ENCODE measurements at regions not wholly inside any gene's neighbourhood (a gene's known extent, or its start where the extent isn't known, plus 50 kb on each side); places are given as distances from the start of the nearest gene placed in this dataset.

DNA sequence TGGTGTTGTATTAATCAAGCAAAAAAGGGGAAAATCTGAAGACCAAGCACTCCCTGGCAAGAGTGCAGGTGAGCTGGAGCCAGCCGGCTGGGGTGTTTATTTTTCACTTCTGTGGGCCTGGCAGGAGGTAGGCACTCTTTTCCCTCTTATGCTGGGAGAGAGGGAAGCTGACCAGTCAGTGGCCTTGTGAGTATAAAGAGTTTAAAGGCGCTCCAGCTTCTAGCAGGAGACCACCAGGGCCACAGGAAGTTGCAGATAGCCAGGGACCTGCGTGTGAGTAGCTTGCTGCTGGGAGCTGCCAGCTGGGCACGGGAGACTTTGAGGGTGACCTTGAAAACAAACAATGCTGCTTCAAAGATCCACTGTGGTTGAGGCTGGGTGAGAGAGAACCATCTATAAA lies 217.4 kb upstream of the PWP1 start:
- H3K36me3 Mint-ChIP-seq, result no peaks in the 10 kb centered on the region
- H3K27ac Mint-ChIP-seq, result no peak overlapping the region
- ATAC-seq (ENCODE audit: low read depth) (no peak), DNase-seq (no peak)
- H3K27me3 Mint-ChIP-seq, result no peaks in the 10 kb centered on the region
- POLR2A ChIA-PET, result interaction anchor here (1.3 kb wide), 1 partner anchor 67 kb away, joined by 3 read pairs; no protein-coding TSS in a partner anchor
- H3K4me1 Mint-ChIP-seq, result peaks cover 25% of the 10 kb centered on the region
- no peak overlapping the region for H3K4me3 Mint-ChIP-seq
- no peaks in the 10 kb centered on the region for H3K9me3 Mint-ChIP-seq

DNA sequence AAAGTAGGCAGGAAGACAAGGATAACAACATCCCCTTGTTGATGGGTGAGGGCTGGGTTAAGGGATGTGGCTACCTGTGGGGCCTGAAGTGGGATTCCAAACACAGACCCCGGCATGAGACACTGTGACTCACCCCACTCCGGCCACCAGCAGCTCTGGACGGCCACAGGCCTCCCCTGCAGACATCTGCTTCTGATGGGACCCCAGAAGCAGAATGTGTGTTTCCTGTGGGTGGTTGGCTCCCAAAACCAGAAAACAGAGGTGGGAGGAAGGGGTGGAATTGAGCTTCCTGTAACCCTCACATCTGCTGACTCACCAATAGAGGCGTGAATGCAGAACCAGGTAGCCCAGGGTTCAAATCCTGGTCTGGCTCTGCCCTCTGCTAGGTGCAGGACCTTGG lies 216.6 kb upstream of the PWP1 start:
- POLR2A ChIA-PET, result no interaction called here
- Mint-ChIP-seq H3K27ac (no peak overlapping the region), H3K36me3 (no peaks in the 10 kb centered on the region), H3K4me1 (peaks cover 25% of the 10 kb centered on the region), H3K9me3 (no peaks in the 10 kb centered on the region), H3K4me3 (no peak overlapping the region), H3K27me3 (no peaks in the 10 kb centered on the region)
- ATAC-seq (ENCODE audit: low read depth) (no peak), DNase-seq (no peak)

DNA sequence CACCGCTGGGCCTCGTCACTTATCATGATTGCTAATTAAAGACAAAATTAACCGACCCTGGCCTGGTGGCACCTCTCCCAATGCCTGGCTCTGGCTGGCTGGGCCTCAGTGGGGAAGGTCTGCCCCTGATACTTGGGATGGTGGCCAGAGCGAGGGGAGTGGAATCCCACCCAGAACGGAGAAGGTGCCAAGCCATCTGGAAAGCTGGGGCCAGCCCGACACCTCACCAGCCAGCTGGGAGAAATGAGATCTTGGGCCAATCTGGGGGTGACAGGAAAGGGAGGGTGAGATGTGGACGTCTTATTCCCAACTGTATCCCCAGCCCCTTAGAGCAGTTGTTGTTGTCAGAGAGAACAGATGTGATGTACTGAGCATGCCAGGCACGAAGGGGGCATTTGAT lies 215.0 kb upstream of the PWP1 start:
- Mint-ChIP-seq H3K9me3 (no peaks in the 10 kb centered on the region), H3K4me1 (peaks cover 34% of the 10 kb centered on the region), H3K36me3 (no peaks in the 10 kb centered on the region), H3K27ac (no peak overlapping the region), H3K4me3 (no peak overlapping the region), H3K27me3 (no peaks in the 10 kb centered on the region)
- POLR2A ChIA-PET, result no interaction called here
- ATAC-seq (ENCODE audit: low read depth) (no peak), DNase-seq (no peak)

DNA sequence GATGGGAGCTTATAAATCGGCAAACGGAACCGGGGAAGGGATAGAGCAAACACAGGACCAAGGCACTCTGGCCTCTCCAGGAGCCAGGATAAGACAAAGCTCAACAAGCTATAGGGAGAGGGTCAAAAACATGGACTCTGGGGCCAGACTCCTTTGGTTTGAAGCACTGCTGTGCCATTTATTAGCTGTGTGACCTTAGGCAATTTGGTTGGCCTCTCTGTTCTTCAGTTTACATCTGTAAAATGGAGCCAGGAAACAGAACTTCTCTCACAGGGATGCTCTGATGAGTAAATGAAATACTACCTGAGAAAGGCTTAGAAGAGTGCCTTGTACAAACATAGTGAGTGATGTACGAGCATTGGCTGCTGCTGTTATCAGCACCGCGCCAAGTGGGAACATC lies 213.3 kb upstream of the PWP1 start:
- Mint-ChIP-seq H3K36me3 (no peaks in the 10 kb centered on the region), H3K4me1 (peaks cover 31% of the 10 kb centered on the region), H3K9me3 (no peaks in the 10 kb centered on the region), H3K27ac (no peak overlapping the region), H3K27me3 (no peaks in the 10 kb centered on the region), H3K4me3 (no peak overlapping the region)
- POLR2A ChIA-PET, result no interaction called here
- ATAC-seq (ENCODE audit: low read depth), result no peak
- no peak for DNase-seq

DNA sequence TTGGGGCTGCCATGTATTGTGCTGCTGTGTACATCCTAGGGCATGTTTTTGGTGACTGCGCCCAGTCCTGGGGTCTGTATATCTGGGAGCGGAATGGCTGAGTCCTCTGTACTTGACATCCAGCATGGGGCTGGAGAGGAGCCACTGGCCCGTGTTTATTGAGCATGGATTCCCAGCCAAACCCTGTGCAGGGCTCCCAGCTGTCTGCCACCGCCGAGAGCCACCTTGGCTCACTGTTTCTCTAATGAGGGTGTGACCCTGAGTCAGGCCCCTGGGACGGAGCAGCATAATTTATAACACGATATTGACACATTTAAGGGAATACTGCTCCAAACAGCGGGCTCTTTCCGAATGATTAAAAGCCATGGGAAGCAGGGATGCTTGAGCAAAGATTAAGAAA lies 211.5 kb upstream of the PWP1 start:
- POLR2A ChIA-PET, result no interaction called here
- no peak overlapping the region for H3K27ac Mint-ChIP-seq

DNA sequence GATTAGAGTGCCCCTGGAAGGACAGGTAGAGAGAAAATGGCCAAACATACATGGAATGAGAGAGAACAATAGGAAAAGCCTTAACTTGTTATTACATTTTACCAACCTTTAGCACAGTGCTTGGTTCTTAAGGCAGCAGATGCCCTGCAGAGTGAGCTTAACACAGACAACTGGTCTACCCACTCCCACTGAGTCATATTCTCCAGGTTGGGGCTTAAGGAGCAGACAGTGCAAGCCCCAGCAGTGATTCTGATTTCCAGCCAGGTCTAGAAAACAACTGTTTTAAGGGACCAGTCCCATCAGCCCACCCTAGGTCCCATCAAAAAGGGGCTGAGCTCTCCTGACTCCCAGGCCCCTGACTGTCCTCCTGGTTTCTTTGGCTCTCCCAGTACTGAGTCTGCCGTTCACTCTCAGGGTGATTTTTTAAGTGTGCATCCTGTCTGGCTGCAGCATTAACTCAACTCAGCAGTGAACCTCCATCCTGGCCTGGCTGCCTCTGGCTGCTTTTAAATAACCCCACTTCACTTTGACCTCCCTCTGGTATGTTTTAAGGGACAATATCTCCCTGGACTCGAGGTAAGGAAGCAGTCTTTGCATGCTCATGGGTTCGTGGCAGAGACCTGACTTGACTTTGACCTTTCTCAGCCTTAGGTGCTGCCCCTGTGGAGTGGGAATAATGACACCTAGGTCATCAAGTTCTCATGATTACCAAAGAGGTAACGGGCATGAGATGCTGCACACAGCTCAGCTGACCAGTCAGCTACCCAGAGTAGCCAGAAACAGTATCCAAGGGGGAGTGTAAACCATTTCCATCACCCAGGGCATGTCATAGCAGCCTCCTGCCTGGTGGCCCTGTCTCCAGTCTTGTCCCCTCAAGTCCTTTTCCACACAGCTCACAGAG lies 210.7 kb upstream of the PWP1 start:
- H3K4me1 Mint-ChIP-seq, result peaks cover 14% of the 10 kb centered on the region
- no peaks in the 10 kb centered on the region for H3K9me3 Mint-ChIP-seq
- H3K4me3 Mint-ChIP-seq, result peak overlapping the region; percentile 1
- POLR2A ChIA-PET, result no interaction called here
- no peak overlapping the region for H3K27ac Mint-ChIP-seq
- ATAC-seq (ENCODE audit: low read depth), result peak; percentile 51
- H3K27me3 Mint-ChIP-seq, result no peaks in the 10 kb centered on the region
- H3K36me3 Mint-ChIP-seq, result no peaks in the 10 kb centered on the region
- DNase-seq, result no peak

More for the DNA sequence above, 211.5 kb upstream of the PWP1 start:
- no peaks in the 10 kb centered on the region for H3K36me3 Mint-ChIP-seq
- no peaks in the 10 kb centered on the region for H3K9me3 Mint-ChIP-seq
- H3K4me1 Mint-ChIP-seq, result peaks cover 19% of the 10 kb centered on the region
- ATAC-seq (ENCODE audit: low read depth) (no peak), DNase-seq (no peak)
- H3K4me3 Mint-ChIP-seq, result no peak overlapping the region
- H3K27me3 Mint-ChIP-seq, result no peaks in the 10 kb centered on the region

DNA sequence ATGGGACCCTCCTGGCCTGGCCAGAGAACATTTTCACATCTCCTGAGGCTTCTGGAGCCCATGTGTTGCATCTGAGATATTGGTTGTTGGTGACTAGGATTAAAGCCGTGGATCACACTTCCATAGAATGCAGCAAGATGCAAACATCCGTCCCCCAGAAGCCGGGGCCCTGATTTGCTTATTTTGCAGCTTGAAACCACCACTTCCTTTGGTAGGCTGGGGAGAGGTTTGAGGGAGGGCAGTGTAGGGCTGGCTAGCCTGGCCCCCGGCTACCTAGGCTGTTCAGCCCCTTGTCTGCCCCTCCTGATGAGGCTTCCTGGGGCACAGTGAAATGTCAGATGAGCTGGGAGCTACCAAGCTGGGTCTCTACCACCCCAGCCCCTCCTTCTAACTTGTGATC lies 209.7 kb upstream of the PWP1 start:
- no peaks in the 10 kb centered on the region for H3K27me3 Mint-ChIP-seq
- H3K27ac Mint-ChIP-seq, result no peak overlapping the region
- no peaks in the 10 kb centered on the region for H3K9me3 Mint-ChIP-seq
- no peaks in the 10 kb centered on the region for H3K36me3 Mint-ChIP-seq
- no peak for DNase-seq
- H3K4me1 Mint-ChIP-seq, result peaks cover 16% of the 10 kb centered on the region
- POLR2A ChIA-PET, result no interaction called here
- H3K4me3 Mint-ChIP-seq, result no peak overlapping the region
- ATAC-seq (ENCODE audit: low read depth), result peak; percentile 66

DNA sequence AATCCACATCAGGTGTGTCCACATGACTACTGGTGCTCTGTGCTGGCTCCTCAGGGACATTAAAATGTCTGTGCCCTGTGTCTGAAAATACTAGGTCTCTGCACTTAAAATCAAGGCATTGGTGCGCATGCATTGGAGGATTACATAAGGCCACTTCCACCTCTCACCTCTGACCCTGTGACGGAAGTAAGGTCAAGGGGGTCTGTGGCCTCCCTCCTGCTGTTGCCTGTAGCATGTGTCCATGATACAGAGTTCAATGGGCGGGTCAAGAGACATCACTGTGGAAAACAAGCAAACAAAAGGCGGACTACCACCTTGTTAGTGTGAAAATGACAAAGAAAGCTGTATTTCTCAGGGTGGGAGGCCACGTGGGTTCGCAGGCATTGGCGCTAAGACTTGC lies 208.6 kb upstream of the PWP1 start:
- no peak for DNase-seq
- POLR2A ChIA-PET, result no interaction called here
- ATAC-seq (ENCODE audit: low read depth), result no peak
- Mint-ChIP-seq H3K4me1 (peaks cover 16% of the 10 kb centered on the region), H3K36me3 (no peaks in the 10 kb centered on the region), H3K9me3 (no peaks in the 10 kb centered on the region), H3K4me3 (no peak overlapping the region), H3K27ac (no peak overlapping the region), H3K27me3 (no peaks in the 10 kb centered on the region)

DNA sequence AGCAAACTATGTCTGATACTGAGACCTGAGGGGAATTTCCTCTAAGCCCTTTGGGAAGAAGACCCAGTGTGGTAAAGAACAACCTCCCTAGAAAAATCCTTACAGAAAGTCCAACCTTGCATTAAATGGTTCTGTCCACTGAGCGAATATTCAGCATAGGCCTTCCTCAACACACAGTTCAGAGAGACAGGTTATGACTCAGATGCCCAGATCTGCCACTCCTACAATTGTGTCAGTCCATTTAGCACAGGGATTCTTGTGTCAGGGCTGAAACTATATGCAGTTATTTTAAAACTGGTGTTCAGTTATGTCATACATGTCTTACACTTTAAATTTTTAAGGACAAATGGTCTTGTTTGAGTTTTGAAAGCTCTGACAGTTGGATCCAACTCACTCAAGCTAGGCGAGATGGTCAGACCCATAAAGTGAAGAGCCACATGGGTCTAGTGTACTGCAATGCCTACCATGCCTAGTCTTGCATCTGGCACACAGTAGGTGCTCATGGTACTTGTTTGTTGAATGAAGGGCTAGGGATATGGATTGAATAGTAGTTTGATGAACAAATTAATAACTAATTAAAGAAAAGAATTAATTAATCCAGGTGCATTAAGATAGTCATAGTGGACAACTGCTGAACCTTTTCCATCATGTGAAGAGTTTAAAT lies 207.5 kb upstream of the PWP1 start:
- DNase-seq (no peak), ATAC-seq (ENCODE audit: low read depth) (no peak)
- Mint-ChIP-seq H3K4me1 (peaks cover 16% of the 10 kb centered on the region), H3K9me3 (no peaks in the 10 kb centered on the region), H3K36me3 (no peaks in the 10 kb centered on the region), H3K27ac (no peak overlapping the region), H3K27me3 (no peaks in the 10 kb centered on the region), H3K4me3 (no peak overlapping the region)
- POLR2A ChIA-PET, result interaction anchor here (0.5 kb wide), 1 partner anchor 254 kb away, joined by 7 read pairs; no protein-coding TSS in a partner anchor

DNA sequence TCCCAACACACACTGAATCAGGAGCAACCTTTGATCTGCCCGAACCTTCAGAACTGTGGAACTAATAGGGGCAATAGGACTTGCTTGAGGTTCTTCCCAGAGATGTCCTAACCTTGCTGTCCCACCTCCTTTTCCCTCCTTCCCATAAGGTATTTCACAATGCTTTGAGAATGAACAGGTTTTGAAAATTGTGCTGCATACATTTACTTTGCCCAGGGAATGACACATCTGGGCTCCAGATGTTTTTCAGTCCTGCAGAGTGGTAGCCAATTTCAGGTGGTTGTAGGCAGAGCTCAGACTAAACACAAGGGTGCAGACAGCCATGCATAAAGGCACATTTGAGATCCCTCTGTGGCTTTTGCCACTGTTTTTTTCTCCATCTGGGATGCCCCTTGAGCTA lies 206.7 kb upstream of the PWP1 start:
- no peak overlapping the region for H3K4me3 Mint-ChIP-seq
- no peaks in the 10 kb centered on the region for H3K9me3 Mint-ChIP-seq
- no peak for DNase-seq
- H3K4me1 Mint-ChIP-seq, result peaks cover 16% of the 10 kb centered on the region
- ATAC-seq (ENCODE audit: low read depth), result no peak
- H3K36me3 Mint-ChIP-seq, result no peaks in the 10 kb centered on the region
- H3K27ac Mint-ChIP-seq, result no peak overlapping the region
- H3K27me3 Mint-ChIP-seq, result no peaks in the 10 kb centered on the region
- POLR2A ChIA-PET, result no interaction called here

DNA sequence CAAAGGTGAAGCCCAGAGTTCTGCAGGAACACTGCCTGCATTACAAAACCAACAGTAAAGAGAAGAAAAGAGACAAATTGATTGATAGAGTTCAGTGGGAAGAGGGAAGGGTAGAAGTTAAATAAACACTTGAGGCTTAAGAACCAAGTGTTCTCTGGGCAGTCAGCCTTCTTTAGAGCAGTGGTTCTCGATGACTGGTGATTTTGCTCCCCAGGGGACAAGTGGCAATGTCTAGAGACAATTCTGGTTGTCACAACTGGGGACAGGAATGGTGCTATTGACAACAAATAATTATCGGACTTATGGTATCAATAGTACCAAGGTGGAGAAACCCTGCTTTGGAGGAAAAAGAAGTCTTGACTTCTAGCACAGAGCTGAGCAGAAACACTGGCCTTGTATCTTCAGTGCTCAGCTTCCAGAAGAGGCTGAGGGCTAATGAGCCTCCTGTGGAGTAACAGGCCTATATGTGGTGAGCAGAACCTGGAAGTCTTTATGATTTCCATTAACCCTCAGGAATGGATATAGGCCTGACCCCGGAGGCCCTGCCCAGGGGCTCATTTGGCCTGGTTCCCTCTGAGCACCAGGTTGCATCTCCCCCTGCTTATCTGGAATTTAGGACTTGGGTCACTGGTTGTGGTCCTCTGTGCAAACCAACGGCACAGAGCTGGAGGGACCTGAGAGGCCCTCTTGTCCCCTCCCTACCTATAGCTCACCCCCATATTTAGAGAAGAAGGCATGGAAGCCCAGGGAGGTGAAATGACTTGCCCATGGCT lies 204.6 kb upstream of the PWP1 start:
- H3K4me1 Mint-ChIP-seq, result peaks cover 12% of the 10 kb centered on the region
- POLR2A ChIA-PET, result no interaction called here

DNA sequence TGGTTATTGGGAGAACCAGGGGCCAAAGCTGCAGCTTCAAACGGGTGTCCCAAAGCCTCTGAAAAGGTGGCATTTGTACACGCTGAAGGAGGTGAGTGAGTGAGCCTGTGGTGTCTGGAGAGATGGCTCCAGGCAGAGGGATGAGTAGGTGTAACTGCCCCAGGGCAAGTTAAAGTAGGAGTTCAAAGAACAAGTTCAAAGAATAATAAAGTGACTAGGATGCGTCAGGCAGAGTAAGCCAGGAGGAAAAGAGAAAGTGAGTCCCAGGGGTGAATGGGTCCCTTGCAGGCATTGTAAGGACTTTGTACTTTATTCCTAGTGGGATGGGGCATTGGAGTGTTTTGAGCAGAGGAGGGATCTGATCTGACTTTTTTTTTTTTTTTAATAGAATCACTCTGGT lies 201.4 kb upstream of the PWP1 start:
- H3K4me1 Mint-ChIP-seq, result peaks cover 26% of the 10 kb centered on the region
- no peak overlapping the region for H3K4me3 Mint-ChIP-seq
- ATAC-seq (ENCODE audit: low read depth), result no peak
- no peaks in the 10 kb centered on the region for H3K36me3 Mint-ChIP-seq
- POLR2A ChIA-PET, result no interaction called here
- H3K9me3 Mint-ChIP-seq, result no peaks in the 10 kb centered on the region
- no peak overlapping the region for H3K27ac Mint-ChIP-seq
- DNase-seq, result no peak
- peaks cover 1% of the 10 kb centered on the region for H3K27me3 Mint-ChIP-seq

More for the DNA sequence above, 204.6 kb upstream of the PWP1 start:
- peaks cover 1% of the 10 kb centered on the region for H3K27me3 Mint-ChIP-seq
- H3K27ac Mint-ChIP-seq, result no peak overlapping the region
- H3K36me3 Mint-ChIP-seq, result no peaks in the 10 kb centered on the region
- no peaks in the 10 kb centered on the region for H3K9me3 Mint-ChIP-seq
- DNase-seq (no peak), ATAC-seq (ENCODE audit: low read depth) (no peak)
- no peak overlapping the region for H3K4me3 Mint-ChIP-seq

DNA sequence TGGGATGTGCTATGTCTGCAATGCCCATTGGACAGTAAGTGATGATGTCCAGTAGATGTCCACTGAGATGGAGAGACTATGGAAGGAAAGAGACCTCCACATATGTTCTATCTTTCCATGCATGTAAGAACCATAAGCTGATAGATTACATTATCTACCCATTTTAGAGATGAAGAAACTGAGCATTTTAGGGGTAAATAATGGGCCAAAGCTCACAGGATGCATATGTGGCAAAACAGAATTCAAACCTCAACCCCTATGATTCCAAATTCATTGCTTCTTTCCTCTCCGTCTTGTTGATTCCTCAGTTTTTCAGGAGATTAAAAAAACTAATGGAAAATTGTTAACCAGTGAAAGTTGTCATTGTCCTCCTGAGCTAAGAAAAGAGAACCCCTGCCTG lies 200.7 kb upstream of the PWP1 start:
- DNase-seq (no peak), ATAC-seq (ENCODE audit: low read depth) (no peak)
- Mint-ChIP-seq H3K4me1 (peaks cover 26% of the 10 kb centered on the region), H3K9me3 (no peaks in the 10 kb centered on the region), H3K4me3 (no peak overlapping the region), H3K27ac (no peak overlapping the region), H3K27me3 (peaks cover 1% of the 10 kb centered on the region), H3K36me3 (no peaks in the 10 kb centered on the region)
- POLR2A ChIA-PET, result no interaction called here

Data from activated naive CD8-positive, alpha-beta T cell treated with anti-CD3 and anti-CD28 coated beads, Interleukin-2, amount 10 ng/mL, durations not matched to agents 7 days and 5 days (primary cell).